HL-60 (cell line): ENCODE measurements at regions not wholly inside any gene's neighbourhood (a gene's known extent, or its start where the extent isn't known, plus 50 kb on each side); places are given as distances from the start of the nearest gene placed in this dataset.

Experiments
- SPI1 ChIP-seq: IDR thresholded peaks from 2 replicates; pipeline ENCODE4 v1.6.1; 2012; ENCODE audit warnings: low read depth, mild to moderate bottlenecking, borderline replicate concordance
- TF ChIP-seq, protein P1 (sequence below): IDR thresholded peaks from one replicate; pipeline ENCODE4 v1.5.1; 2011; ENCODE audit warnings: low read length, control low read depth, inconsistent platforms; ENCODE audit not compliant: insufficient read depth

DNA sequence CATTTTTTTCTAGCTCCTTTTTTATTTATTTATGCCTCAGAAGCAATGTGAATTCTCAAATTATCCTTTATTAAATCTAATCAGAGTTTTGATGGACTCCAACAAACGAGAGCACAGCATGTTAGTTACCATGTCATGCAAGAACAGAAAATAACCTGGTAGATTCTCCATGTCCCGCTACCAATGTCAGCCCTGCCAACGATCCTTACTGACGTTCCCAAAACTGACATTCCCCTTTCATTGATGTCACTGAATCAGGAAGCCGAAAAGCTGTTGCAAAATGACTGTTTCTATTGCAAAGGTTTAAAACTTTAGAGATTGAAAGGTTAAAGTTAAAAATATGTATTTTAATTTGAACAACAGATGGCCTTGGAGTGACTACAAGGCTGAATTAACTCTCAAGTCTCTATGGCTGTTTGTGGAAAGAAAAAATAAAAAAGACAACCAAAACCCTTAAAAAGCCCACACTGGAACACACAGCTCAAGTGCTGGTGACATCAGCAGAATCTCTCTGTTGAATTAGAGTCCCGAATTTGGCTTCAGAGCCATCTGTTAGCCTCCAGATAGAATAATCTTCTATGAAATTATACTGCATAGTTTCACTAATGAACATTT lies 96.8 kb downstream of the BDNF start:
- TF ChIP-seq, protein P1, sequence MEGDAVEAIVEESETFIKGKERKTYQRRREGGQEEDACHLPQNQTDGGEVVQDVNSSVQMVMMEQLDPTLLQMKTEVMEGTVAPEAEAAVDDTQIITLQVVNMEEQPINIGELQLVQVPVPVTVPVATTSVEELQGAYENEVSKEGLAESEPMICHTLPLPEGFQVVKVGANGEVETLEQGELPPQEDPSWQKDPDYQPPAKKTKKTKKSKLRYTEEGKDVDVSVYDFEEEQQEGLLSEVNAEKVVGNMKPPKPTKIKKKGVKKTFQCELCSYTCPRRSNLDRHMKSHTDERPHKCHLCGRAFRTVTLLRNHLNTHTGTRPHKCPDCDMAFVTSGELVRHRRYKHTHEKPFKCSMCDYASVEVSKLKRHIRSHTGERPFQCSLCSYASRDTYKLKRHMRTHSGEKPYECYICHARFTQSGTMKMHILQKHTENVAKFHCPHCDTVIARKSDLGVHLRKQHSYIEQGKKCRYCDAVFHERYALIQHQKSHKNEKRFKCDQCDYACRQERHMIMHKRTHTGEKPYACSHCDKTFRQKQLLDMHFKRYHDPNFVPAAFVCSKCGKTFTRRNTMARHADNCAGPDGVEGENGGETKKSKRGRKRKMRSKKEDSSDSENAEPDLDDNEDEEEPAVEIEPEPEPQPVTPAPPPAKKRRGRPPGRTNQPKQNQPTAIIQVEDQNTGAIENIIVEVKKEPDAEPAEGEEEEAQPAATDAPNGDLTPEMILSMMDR: no peak
- no peak for TF ChIP-seq SPI1
